SK-N-SH treated with all-trans-retinoic acid at 6 μM for 48 hours (cell line): ENCODE measurements at regions not wholly inside any gene's neighbourhood (a gene's known extent, or its start where the extent isn't known, plus 50 kb on each side); places are given as distances from the start of the nearest gene placed in this dataset.

Experiments used
- CREB5 ChIP-seq: fragments of 250-450 bp; sonication (Bioruptor Pico); IDR thresholded peaks from 2 replicates; pipeline ENCODE4 v1.5.1; 2020; ENCODE audit warnings: low read depth, mild to moderate bottlenecking, moderate library complexity
- CSDC2 ChIP-seq: fragments of 250-450 bp; sonication (Bioruptor Pico); IDR thresholded peaks from 2 replicates; pipeline ENCODE4 v1.5.0; 2020; ENCODE audit warnings: mild to moderate bottlenecking, moderate library complexity
- ESRRG ChIP-seq: fragments of 250-450 bp; sonication (Bioruptor Pico); IDR thresholded peaks from 2 replicates; pipeline ENCODE4 v1.6.1; 2021; ENCODE audit warnings: mild to moderate bottlenecking
- OSR1 ChIP-seq: fragments of 250-450 bp; sonication (Bioruptor Pico); IDR thresholded peaks from 2 replicates; pipeline ENCODE4 v1.8.0; 2022; ENCODE audit warnings: moderate library complexity, mild to moderate bottlenecking, inconsistent platforms
- PATZ1 ChIP-seq: fragments of 250-450 bp; sonication (Bioruptor Pico); IDR thresholded peaks from 2 replicates; pipeline ENCODE4 v1.8.0; 2020; ENCODE audit warnings: mild to moderate bottlenecking, moderate library complexity, borderline replicate concordance
- RARB ChIP-seq: fragments of 250-450 bp; sonication (Bioruptor Pico); IDR thresholded peaks from 2 replicates; pipeline ENCODE4 v1.8.0; 2021; ENCODE audit warnings: mild to moderate bottlenecking, moderate library complexity
- ZC3H10 ChIP-seq: fragments of 250-450 bp; sonication (Bioruptor Pico); IDR thresholded peaks from 2 replicates; pipeline ENCODE4 v1.5.1; 2021; ENCODE audit warnings: mild to moderate bottlenecking, moderate library complexity
- ZFP3 ChIP-seq: fragments of 250-450 bp; sonication (Bioruptor Pico); IDR thresholded peaks from 2 replicates; pipeline ENCODE4 v1.5.0; 2020; ENCODE audit warnings: mild to moderate bottlenecking, moderate library complexity
- ZFP30 ChIP-seq: fragments of 450-650 bp; formaldehyde crosslinking; IDR thresholded peaks from 2 replicates; pipeline ENCODE4 v1.5.0; 2022; ENCODE audit warnings: mild to moderate bottlenecking, moderate library complexity
- ZNF70 ChIP-seq: fragments of 450-650 bp; formaldehyde crosslinking; IDR thresholded peaks from 2 replicates; pipeline ENCODE4 v1.5.0; 2020; ENCODE audit warnings: mild to moderate bottlenecking, moderate library complexity
- ZNF8 ChIP-seq: fragments of 450-650 bp; formaldehyde crosslinking; IDR thresholded peaks from 2 replicates; pipeline ENCODE4 v1.5.0; 2020; ENCODE audit warnings: mild to moderate bottlenecking, moderate library complexity

- no peak for TF ChIP-seq PATZ1
- no peak for TF ChIP-seq ZC3H10
- no peak for TF ChIP-seq ZNF8 (CRISPR knock-in tag)
- no peak for TF ChIP-seq ZFP30 (CRISPR knock-in tag)
- TF ChIP-seq OSR1 (CRISPR knock-in tag) = no peak
- TF ChIP-seq ESRRG (CRISPR knock-in tag) = no peak
- TF ChIP-seq RARB = no peak
- no peak for TF ChIP-seq ZNF70 (CRISPR knock-in tag)
- no peak for TF ChIP-seq ZFP3
- TF ChIP-seq CREB5 = no peak
- TF ChIP-seq CSDC2 (CRISPR knock-in tag) = no peak
Measured at GRCh38 chr2:226074391-226074790, 674.9 kb downstream of the NYAP2 start.
